ENCODE measurements at regions not wholly inside any gene's neighbourhood (a gene's known extent, or its start where the extent isn't known, plus 50 kb on each side); places are given as distances from the start of the nearest gene placed in this dataset.

GRCh38 chr20:4513720-4514119, 172.5 kb upstream of the PRNP start (continued):
- TF ChIP-seq, protein P1, sequence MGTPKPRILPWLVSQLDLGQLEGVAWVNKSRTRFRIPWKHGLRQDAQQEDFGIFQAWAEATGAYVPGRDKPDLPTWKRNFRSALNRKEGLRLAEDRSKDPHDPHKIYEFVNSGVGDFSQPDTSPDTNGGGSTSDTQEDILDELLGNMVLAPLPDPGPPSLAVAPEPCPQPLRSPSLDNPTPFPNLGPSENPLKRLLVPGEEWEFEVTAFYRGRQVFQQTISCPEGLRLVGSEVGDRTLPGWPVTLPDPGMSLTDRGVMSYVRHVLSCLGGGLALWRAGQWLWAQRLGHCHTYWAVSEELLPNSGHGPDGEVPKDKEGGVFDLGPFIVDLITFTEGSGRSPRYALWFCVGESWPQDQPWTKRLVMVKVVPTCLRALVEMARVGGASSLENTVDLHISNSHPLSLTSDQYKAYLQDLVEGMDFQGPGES (IDR thresholded peaks at IDR 0.05; ENCODE audit: low read depth, low read length), result no peak
- TF ChIP-seq RXRA (IDR thresholded peaks at IDR 0.05; ENCODE audit: borderline replicate concordance, low read depth) (no peak), FOXJ3 (CRISPR knock-in tag; IDR thresholded peaks at IDR 0.05) (no peak), FOXM1 (IDR thresholded peaks at IDR 0.05; ENCODE audit: low read depth) (no peak), FOSL2 (IDR thresholded peaks at IDR 0.05; ENCODE audit: borderline replicate concordance, low read depth) (peak; percentile 70; the same call in 1 of the 2 replicates), TEAD4 (IDR thresholded peaks at IDR 0.05; ENCODE audit: borderline replicate concordance, insufficient read depth) (no peak), SMC3 (IDR thresholded peaks at IDR 0.05; ENCODE audit: low read depth, low read length) (no peak)
- TF ChIP-seq, protein P2, sequence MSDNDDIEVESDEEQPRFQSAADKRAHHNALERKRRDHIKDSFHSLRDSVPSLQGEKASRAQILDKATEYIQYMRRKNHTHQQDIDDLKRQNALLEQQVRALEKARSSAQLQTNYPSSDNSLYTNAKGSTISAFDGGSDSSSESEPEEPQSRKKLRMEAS (IDR thresholded peaks at IDR 0.05; ENCODE audit: low read depth), result no peak

DNA sequence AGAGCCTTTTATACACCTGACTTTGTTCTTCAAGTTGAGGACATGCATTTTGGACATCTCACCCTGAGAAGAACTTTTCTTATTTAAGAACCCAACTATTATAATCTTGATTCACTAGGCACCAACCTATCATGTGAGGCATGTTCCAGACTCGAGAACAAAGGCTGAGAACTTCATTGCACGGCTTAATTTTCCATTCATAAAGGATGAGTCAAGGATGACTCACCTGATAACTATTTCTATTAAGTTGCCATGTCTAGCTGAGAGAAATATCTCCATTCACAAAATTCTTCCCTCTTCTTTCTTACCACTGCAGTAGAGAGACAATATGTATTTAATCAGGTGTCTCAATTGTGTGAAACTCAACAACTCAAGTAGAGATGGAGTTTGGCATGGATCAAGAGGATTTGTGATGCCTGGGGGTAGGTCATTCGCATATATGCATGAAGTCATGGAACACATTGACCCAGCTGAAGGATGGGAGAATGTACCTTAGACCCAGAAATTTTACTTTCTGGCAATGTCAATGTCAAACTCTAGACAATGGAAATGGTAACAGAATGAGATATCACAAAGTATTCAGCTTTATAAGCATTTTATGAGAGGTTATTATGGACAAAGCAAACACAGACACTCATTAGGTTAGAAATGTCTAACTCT, 173.2 kb upstream of the PRNP start:
- Histone ChIP-seq H3K9me2 (no peaks in the 10 kb centered on the region), H3K27ac (ENCODE audit: low read depth in 2 of 2, low read length in 1 of 2) (peak overlapping the region in 1 of 2 experiments; percentile 93; a peak in 2 of 4 replicates), H2AFZ (ENCODE audit: low read depth) (no peak overlapping the region), H3K27me3 (ENCODE audit: insufficient read depth) (no peaks in the 10 kb centered on the region), H3K9me3 (0 out of 2 replicates have a peak, but pooled peaks cover 6% of the 10 kb centered on the region), H3K9ac (peak overlapping the region; percentile 45), H3K4me1 (ENCODE audit: control insufficient read depth in 1 of 2, insufficient read depth in 2 of 2, low read depth in 1 of 2, low read length in 1 of 2) (peaks cover 0 to 19% of the 10 kb centered on the region in 2 experiments; a peak in 2 of 4 replicates), H3K4me2 (no peak overlapping the region), H3K79me2 (ENCODE audit: insufficient read depth) (no peaks in the 10 kb centered on the region), H4K20me1 (ENCODE audit: insufficient read depth) (no peaks in the 10 kb centered on the region), H3K4me3 (ENCODE audit: low read depth in 2 of 2, low read length in 1 of 2) (no peak overlapping the region), H3F3A (replicated peaks; ENCODE audit: insufficient read depth) (peaks cover 33% of the 10 kb centered on the region), H3K36me3 (replicated peaks in 1 of 2; ENCODE audit: control insufficient read depth in 1 of 2, insufficient read depth in 2 of 2, low read length in 1 of 2) (no peaks in the 10 kb centered on the region)
- ChIA-PET POLR2A (no interaction called here), CTCF (no interaction called here)
- TF ChIP-seq, protein P3, sequence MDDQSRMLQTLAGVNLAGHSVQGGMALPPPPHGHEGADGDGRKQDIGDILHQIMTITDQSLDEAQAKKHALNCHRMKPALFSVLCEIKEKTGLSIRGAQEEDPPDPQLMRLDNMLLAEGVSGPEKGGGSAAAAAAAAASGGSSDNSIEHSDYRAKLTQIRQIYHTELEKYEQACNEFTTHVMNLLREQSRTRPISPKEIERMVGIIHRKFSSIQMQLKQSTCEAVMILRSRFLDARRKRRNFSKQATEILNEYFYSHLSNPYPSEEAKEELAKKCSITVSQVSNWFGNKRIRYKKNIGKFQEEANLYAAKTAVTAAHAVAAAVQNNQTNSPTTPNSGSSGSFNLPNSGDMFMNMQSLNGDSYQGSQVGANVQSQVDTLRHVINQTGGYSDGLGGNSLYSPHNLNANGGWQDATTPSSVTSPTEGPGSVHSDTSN (IDR thresholded peaks at IDR 0.05), result peak; percentile 44; the same call in 1 of the 2 replicates
- TF ChIP-seq SIN3A (IDR thresholded peaks at IDR 0.05; ENCODE audit: borderline replicate concordance, low read depth, low read length) (no peak), JUND (IDR thresholded peaks at IDR 0.05) (peak; percentile 99), TCF12 (IDR thresholded peaks at IDR 0.05) (peak; percentile 77), ZBTB33 (IDR thresholded peaks at IDR 0.05; ENCODE audit: borderline replicate concordance, low read depth) (no peak), MEF2A (IDR thresholded peaks at IDR 0.05; ENCODE audit: borderline replicate concordance, low read depth) (0 out of 2 replicates have a peak, but pooled peaks have one; percentile 10), TEAD4 (IDR thresholded peaks at IDR 0.05; ENCODE audit: borderline replicate concordance, insufficient read depth) (peak; percentile 77; the same call in 1 of the 2 replicates), EP300 (IDR thresholded peaks at IDR 0.05; ENCODE audit: borderline replicate concordance in 1 of 2, low read depth in 1 of 2, low read length in 1 of 2) (peak in 1 of 2 experiments; percentile 81; a peak in 2 of 4 replicates), FOSL2 (IDR thresholded peaks at IDR 0.05; ENCODE audit: borderline replicate concordance, low read depth) (peak; percentile 96), YY1 (IDR thresholded peaks at IDR 0.05; ENCODE audit: low read depth) (no peak; the same call in 1 of the 2 replicates), NFIC (IDR thresholded peaks at IDR 0.05; ENCODE audit: borderline replicate concordance) (peak; percentile 63; the same call in 1 of the 2 replicates), POLR2AphosphoS5 (IDR thresholded peaks at IDR 0.05; ENCODE audit: low read depth, low read length) (peak; percentile 54; the same call in 1 of the 2 replicates)
- TF ChIP-seq, protein P2 (IDR thresholded peaks at IDR 0.05; ENCODE audit: low read depth), result peak; percentile 57; the same call in 1 of the 2 replicates
- WGBS (ENCODE audit: low lambda C conversion rate), result 8% methylated on average over 3 of the region's 3 CpGs
- no peak for DNase-seq

Measured in SK-N-SH (cell line).